ENCODE measurements at regions not wholly inside any gene's neighbourhood (a gene's known extent, or its start where the extent isn't known, plus 50 kb on each side); places are given as distances from the start of the nearest gene placed in this dataset.
A peak's percentile ranks its signal among the peaks of the same experiment; 100 is the strongest.

- Histone ChIP-seq H3K27me3 (peaks cover 0 to 18% (median 0%) of the 10 kb centered on the region in 4 donors), H3K9me3 (no peaks in the 10 kb centered on the region), H3K27ac (peak overlapping the region in 3 of 4 donors; percentile 26 to 63 (median 35)), H3K36me3 (no peaks in the 10 kb centered on the region), H3K4me3 (no peak overlapping the region), H3K4me1 (no peaks in the 10 kb centered on the region)
- 69 to 70% methylated on average over 4 to 6 of the region's 6 CpGs for WGBS, 2 donors
- no peak for DNase-seq
- intact Hi-C loops (cut with DNase I): no loop called here
- TF ChIP-seq POLR2A (IDR thresholded peaks at IDR 0.05): no peak
- TF ChIP-seq, protein P1, sequence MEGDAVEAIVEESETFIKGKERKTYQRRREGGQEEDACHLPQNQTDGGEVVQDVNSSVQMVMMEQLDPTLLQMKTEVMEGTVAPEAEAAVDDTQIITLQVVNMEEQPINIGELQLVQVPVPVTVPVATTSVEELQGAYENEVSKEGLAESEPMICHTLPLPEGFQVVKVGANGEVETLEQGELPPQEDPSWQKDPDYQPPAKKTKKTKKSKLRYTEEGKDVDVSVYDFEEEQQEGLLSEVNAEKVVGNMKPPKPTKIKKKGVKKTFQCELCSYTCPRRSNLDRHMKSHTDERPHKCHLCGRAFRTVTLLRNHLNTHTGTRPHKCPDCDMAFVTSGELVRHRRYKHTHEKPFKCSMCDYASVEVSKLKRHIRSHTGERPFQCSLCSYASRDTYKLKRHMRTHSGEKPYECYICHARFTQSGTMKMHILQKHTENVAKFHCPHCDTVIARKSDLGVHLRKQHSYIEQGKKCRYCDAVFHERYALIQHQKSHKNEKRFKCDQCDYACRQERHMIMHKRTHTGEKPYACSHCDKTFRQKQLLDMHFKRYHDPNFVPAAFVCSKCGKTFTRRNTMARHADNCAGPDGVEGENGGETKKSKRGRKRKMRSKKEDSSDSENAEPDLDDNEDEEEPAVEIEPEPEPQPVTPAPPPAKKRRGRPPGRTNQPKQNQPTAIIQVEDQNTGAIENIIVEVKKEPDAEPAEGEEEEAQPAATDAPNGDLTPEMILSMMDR (IDR thresholded peaks at IDR 0.05): no peak
Measured at GRCh38 chr2:37837628-37838328, 87.3 kb upstream of the RMDN2 start.

GRCh38 chr2:37838541-37839167 lies 86.4 kb upstream of the RMDN2 start:
- 85 to 90% methylated on average over 7 of the region's 7 CpGs for WGBS, 2 donors
- no peaks in the 10 kb centered on the region for H3K4me1 ChIP-seq
- H3K27ac ChIP-seq: peak overlapping the region in 1 of 4 donors; percentile 35
- TF ChIP-seq POLR2A (IDR thresholded peaks at IDR 0.05): no peak
- TF ChIP-seq, protein P1 (IDR thresholded peaks at IDR 0.05): no peak
- no peak for DNase-seq
- peaks cover 0 to 25% (median 0%) of the 10 kb centered on the region in 4 donors for H3K27me3 ChIP-seq
- H3K9me3 ChIP-seq: no peaks in the 10 kb centered on the region
- no peaks in the 10 kb centered on the region for H3K36me3 ChIP-seq
- no peak overlapping the region for H3K4me3 ChIP-seq
- intact Hi-C loops (cut with DNase I): no loop called here

DNA sequence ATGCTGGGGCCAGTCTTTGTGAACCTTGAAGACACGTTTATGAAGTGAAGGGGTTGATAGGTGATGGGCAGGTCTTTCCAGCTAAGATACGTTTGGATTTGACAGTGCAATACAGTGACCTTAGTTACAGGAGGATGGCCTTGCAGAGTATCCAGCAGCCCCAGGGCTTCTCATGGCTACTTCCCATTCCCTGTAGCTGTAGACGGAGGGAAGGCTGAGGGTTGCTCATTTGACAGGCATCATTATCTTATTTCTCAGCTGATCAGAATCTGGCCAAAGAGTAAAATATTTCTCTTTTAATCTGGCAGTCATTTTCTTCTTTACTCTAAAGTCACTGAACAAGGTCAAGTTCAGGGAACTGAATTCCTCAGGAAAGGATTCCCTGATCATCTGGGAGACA lies 85.1 kb upstream of the RMDN2 start:
- Histone ChIP-seq H3K4me1 (no peaks in the 10 kb centered on the region), H3K27ac (no peak overlapping the region), H3K27me3 (peaks cover 0 to 29% (median 0%) of the 10 kb centered on the region in 4 donors), H3K36me3 (no peaks in the 10 kb centered on the region), H3K9me3 (no peaks in the 10 kb centered on the region), H3K4me3 (no peak overlapping the region)
- intact Hi-C loops (cut with DNase I): no loop called here
- DNase-seq: no peak
- 67 to 93% methylated on average over 1 to 3 of the region's 3 CpGs for WGBS, 2 donors
- no peak for TF ChIP-seq POLR2A (IDR thresholded peaks at IDR 0.05)
- TF ChIP-seq, protein P1 (IDR thresholded peaks at IDR 0.05): no peak

- H3K27me3 ChIP-seq: peaks cover 0 to 45% (median 0%) of the 10 kb centered on the region in 4 donors
- no peak overlapping the region for H3K4me3 ChIP-seq
- no peaks in the 10 kb centered on the region for H3K36me3 ChIP-seq
- H3K4me1 ChIP-seq: no peaks in the 10 kb centered on the region
- H3K9me3 ChIP-seq: no peaks in the 10 kb centered on the region
- no peak for DNase-seq
- no peak for TF ChIP-seq POLR2A (IDR thresholded peaks at IDR 0.05)
- TF ChIP-seq, protein P1 (IDR thresholded peaks at IDR 0.05): no peak
- intact Hi-C loops (cut with DNase I): no loop called here
- H3K27ac ChIP-seq: no peak overlapping the region
Measured at GRCh38 chr2:37842732-37843440, 82.2 kb upstream of the RMDN2 start.

GRCh38 chr2:37843556-37843955 lies 81.5 kb upstream of the RMDN2 start:
- 0% methylated on average over 1 of the region's 1 CpG for WGBS, 2 donors
- no peak overlapping the region for H3K4me3 ChIP-seq
- no peak for DNase-seq
- no peak for TF ChIP-seq POLR2A (IDR thresholded peaks at IDR 0.05)
- TF ChIP-seq, protein P1 (IDR thresholded peaks at IDR 0.05): no peak
- intact Hi-C loops (cut with DNase I): no loop called here
- no peak overlapping the region for H3K27ac ChIP-seq
- H3K4me1 ChIP-seq: no peaks in the 10 kb centered on the region
- H3K36me3 ChIP-seq: no peaks in the 10 kb centered on the region
- peaks cover 0 to 45% (median 0%) of the 10 kb centered on the region in 4 donors for H3K27me3 ChIP-seq
- no peaks in the 10 kb centered on the region for H3K9me3 ChIP-seq

Measured in esophagus squamous epithelium (tissue), 5 donors.